DMS 273 treated with DMSO at 0.1 percent for 48 hours (cell line): ENCODE measurements at regions not wholly inside any gene's neighbourhood (a gene's known extent, or its start where the extent isn't known, plus 50 kb on each side); places are given as distances from the start of the nearest gene placed in this dataset.
A peak's percentile ranks its signal among the peaks of the same experiment; 100 is the strongest.
"Not testable (repeated sequence)": the region's sequence is repeated elsewhere in the genome, so short reads cannot be mapped to it uniquely, and the experiment has no call there.

ENCODE experiments used
- DNase-seq: peaks from one replicate; lab custom pipeline; 2025; lab: John Stamatoyannopoulos, UW

DNA sequence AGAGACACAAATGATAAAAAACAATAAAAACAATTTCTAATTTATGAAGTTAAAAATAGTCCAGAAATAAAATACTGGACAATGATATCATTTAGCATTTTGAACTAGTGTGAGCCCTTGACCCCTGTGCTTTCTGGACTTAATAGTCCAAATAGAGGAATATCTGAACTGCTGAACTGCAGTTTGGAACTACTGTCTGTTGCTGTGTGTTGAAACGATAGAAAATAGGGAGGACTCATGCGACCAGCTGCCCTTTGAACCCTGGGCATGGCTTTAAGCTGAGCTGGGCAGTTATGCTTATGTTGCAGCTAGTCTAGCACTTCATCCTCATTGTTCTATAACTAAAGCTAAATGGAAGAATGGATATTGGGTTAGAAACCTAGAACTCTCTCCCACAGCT lies 99.5 kb downstream of the FMR1NB start:
- DNase-seq: no peak

DNA sequence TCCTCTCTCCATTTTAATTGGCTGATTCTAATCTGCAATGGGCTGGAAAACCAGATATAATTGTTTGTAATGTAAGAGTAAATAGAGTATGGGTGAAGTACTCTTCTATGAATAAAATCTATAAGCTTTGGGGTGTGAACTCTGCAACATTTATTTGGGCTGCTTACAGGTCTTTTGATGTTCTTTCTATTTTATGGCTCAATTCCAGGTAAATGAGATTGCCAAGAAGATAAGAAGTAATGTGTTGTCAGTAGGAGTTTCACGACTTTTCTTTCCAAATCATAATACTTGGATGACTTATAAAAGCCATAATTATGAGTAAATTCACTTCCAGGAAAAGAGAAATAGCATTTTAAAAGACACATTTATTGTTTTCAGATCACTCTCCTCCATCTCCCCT lies 103.5 kb downstream of the FMR1NB start:
- no peak for DNase-seq

DNA sequence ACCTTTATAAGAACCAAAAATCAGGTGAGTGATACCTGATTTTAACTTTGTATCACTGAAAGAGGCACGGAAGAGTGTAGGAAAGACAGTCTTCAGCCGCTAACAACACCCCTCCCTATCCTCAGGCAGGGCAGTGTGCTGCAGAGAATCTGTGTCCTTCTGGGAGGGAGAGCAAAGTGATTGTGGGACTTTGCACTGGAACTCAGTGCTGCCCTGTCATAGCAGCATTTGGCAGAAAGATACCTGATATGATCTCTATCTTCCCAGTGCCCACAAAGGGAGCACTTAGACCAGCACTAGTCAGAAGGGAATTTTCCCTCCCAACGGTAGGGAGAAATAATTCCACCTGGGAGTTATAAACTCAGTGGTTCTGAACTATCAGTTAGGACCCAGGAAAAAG lies 139.0 kb downstream of the FMR1NB start:
- no peak for DNase-seq

DNA sequence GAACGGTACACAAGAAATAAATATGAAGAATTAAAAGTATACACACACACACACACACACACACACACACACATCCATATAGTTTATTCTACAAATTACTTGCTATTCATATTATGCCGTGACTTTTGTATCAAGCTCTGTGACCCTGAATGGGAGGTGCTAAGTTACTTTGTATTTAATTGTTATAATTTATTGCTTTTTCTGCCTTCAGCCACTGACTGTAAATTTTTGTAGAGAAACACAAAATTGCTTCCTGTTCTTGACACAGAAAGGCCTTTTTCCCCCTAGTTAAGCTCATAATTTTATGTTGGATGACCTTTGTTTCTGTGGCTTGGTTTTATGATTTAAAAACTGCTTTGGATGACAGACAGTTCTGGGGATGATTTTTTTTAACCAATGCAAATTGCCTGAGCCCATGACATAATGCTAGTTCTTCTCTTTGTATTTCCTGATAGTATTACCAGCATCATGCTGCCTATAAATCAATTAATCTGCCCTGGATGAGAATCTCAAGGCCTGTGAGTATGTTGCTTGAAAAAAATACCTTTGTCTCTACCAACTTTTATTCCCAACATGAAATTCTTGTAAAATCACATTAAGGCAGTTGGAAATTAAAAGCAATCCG lies 140.0 kb downstream of the FMR1NB start:
- no peak for DNase-seq

DNA sequence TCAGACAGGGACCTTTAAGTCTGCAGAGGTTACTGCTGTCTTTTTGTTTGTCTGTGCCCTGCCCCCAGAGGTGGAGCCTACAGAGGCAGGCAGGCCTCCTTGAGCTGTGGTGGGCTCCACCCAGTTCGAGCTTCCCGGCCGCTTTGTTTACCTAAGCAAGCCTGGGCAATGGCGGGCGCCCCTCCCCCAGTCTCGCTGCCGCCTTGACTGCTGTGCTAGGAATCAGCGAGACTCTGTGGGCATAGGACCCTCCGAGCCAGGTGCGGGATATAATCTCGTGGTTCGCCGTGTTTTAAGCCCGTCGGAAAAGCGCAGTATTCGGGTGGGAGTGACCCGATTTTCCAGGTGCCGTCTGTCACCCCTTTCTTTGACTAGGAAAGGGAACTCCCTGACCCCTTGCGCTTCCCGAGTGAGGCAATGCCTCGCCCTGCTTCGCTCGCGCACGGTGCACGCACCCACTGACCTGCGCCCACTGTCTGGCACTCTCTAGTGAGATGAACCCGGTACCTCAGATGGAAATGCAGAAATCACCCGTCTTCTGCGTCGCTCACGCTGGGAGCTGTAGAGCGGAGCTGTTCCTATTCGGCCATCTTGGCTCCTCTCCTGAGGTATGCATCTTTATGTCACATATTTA lies 147.9 kb downstream of the FMR1NB start:
- not testable (repeated sequence) for DNase-seq

DNA sequence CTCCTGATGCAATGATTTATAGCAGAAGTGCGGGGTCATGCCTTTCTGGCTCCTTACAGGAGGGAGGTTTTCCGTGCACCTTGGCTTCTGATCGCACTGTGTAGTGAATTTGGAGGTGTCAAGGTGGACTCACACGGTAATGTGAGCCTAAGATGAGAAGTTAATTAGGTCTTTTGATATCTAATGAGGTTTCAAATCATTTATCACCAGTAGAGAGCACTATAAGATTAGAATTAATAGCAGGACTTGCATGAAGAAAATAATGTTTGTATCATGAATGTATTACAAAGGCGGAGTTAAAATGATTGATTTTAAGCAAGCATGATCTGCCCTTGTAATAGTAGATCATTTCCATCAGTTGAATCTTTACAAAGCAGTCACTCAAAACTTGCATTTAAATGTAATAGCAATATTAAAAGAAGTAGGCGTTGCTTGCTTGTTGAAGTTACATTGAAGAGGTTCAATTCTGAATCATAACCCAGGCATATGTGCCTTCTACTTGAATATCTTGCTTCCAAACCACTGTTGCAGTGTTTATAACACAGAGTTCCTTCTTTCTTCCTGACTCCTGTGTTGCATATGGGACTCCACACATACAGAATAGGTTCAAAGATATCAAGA lies 152.1 kb downstream of the FMR1NB start:
- no peak for DNase-seq

DNA sequence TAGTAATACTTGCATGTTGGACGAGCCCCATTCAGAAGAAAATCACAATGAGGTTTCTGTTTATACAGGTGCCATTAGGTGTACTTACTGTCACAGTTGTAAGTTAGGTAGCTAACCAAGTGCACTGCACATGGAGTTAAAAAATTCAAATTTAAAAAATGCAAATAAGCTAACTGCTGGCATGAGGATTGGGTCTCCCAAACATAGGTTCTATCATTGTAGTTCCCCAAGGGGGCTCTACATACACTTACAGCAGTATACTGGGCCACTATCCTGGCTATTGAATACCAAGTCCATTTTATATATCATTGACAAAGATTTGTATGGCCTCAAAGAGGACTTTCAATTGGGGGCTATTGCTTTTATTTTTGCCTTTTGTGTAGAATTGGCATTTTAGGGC lies 153.4 kb downstream of the FMR1NB start:
- no peak for DNase-seq

DNA sequence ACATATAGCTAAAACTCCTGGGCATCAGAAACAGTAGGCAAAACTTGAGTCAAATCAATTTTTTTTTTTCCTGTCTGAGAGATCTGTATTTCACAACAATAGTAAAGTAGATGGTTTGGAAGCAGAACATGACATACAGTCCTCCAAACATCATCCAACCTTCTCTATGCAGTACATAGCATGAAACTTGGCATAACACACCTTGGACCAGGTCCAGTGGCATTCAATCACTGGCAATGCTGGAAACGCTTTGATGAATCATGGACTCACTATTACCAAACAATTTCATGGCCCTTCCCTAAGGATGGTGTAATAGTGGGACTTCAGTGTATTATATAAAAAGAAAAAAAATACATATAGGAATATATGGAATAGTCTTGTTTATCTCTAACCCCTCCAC lies 154.6 kb downstream of the FMR1NB start:
- no peak for DNase-seq

DNA sequence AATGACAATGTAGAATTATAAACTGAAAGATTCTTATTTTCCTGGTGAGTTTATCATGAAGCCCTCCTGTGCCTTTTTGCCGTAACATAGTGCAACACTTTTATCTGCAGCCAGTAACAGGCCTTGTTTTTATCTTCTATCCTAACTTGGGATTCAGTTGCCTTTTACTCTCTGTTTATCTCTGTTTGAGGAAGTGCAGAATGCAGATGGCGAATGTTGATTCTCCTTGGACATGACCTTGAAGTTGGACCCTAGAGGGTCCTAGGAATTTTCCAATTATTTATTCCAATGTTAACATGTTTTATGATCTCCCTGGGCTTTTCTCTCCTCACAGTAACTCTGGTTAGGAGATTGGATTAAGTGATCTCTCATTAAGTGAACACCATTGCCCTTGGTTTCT lies 165.0 kb downstream of the FMR1NB start:
- no peak for DNase-seq

DNA sequence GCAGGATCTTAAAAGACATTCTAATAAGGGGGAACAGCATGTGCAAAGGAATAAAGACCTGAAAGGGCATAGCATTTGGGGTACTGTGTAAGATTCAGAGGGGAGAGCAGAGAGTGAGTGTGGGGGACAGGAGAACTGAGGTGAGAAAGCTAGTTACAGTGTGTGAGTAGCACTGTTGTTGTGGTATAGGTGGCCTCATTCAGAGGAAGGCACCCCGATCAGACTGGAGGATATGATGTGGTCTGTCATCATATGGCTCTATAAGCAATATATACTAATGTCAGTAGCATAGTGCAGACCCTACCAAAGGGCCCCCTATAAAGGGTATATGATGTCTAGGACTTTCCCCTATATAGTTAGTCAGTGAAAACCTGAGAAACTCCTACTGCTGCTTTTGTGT lies 175.8 kb downstream of the FMR1NB start:
- no peak for DNase-seq

DNA sequence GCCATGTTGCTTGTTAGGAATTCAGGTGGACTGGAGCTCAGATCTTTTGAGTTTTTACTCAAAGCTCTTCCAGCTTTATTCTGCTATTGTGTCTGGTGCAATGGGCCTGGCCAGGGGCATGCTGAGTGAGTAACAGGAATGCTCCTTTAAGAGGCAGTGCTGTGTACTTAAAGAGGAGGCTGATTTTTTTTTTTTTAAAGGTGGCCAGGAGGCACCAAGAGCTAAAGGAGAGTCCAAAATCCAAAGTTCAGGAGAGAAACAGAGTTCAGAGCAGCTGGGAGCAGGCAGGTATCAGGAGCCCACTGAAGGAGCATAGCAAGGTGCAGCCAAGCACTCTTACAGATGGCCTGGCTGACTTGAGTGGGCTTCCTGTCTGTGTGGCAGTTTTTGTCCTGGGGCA lies 178.7 kb downstream of the FMR1NB start:
- DNase-seq: no peak

DNA sequence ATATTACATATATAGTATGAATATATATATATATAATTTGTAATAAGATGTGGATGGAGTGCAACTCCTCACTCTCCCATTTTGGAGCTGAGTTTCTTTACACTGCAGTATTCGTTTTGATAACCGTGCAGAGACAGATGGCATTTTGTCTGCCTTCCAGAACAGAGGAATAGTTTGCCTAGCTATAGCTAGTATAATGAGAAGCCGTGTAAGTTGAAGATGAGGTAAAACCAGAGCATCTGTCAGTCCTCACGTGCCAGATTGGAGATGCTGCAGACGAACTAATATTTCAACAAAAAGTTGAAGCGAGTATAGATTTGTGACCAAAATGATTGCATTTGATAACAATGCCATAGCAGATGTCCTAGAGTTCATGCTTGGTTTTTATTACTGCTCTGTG lies 180.6 kb downstream of the FMR1NB start:
- DNase-seq: peak; percentile 23

DNA sequence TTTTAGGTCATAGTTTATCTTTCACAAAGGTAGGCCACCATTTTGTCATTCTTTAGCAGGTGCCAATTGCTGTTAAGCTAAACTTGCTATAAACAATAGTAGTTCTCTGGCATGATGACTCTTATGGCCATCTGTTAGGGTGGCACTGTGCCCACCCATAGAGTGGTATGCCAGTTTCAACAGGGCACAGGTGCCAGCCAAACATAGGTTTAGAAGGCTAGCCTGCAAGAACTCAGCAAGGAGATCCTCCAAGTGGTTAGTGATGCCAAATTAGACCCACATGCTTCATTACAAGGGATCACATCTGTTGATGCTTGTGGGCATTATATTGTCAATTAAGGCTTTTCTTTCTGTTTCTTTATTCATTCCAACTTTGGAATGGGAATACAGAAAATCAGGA lies 204.5 kb downstream of the FMR1NB start:
- no peak for DNase-seq

DNA sequence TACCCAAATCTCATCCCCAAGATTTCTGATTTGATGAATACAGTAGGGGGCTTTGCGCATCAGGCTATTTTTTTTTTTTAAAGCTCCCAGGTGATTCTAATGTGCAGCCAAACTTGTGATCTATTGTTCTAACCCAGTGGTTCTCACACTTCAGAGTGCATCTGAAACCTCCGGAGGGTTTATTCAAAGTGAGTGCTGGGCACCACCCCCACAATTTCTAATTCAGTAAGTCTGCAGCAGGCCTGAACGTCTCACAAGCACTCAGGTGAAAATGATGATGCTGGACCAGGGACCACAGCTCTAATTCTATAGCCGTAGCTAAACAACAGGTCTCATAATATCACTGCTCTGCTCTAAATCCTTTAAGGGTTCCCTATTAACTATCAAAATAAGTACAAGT lies 211.4 kb downstream of the FMR1NB start:
- DNase-seq: no peak

DNA sequence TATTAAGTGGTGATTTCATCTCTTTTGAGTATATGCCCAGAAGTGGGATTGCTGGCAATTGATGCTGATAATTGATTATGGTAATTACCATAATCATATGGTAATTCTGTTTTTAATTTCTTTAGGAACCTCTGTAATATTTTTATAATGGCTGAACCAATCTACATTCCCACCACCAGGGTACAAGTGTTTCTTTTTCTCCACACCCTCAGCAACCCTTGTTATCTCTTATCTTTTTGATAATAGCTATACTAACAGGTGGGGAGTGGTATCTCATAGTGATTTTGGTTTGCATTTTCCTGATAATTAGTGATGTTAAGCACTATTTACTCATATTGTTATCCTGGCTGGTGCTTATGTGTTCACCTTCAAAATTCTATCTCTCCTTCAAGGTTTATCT lies 212.6 kb downstream of the FMR1NB start:
- no peak for DNase-seq

DNA sequence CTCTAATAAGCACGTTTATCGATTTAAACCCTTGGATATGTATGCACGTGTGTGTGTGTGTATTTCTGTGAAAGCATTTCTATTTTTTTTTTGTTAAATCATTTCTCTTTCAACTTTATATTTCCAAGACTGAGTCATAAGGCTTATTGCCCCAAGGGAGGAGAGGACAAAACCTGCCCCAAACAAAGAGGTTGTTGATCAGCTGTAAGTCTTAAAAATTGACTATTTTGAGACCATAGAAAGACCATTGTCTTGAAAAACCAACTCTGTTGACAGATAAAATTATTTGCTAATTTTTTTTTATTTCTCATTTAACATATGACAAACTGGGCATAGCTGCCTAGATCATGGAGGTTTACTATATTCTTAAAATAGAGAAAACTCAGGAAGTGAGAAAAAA lies 222.4 kb downstream of the FMR1NB start:
- no peak for DNase-seq

DNA sequence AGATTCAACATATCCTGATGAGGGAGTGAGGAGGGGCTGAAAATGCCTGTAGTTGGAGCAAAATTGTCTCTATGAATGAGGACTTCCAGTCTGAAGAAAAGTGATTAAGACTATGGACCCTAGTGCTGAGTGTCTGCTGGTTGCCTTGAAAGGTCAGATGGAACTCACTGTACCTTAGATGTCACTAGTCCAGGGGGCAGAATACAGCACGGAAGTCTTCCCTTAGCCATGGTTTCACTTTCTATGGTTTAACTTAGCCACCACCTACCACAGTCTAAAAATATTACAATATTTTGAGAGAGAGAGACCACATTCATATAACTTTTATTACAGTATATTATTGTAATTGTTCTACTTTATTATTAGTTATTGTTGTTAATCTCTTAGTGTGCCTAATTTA lies 223.1 kb downstream of the FMR1NB start:
- DNase-seq: no peak

DNA sequence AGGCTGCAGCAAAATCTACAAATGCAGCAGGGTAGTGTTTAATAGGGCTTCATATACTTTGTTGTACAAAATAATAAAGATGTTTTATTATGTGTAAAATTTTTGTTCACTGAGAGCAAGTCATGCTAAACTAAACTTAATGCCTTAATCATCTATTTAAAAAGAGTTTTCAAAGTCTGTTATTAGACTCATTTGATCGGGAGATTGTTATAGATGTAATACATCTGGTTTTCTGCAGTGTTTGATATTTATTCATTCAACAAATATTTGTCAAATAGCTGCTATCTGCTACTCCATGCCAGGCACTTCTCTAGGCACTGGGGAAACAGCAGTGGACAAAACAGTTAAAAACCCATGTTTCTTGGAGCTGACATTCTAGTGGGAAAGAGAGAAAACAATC lies 233.6 kb downstream of the FMR1NB start:
- no peak for DNase-seq

DNA sequence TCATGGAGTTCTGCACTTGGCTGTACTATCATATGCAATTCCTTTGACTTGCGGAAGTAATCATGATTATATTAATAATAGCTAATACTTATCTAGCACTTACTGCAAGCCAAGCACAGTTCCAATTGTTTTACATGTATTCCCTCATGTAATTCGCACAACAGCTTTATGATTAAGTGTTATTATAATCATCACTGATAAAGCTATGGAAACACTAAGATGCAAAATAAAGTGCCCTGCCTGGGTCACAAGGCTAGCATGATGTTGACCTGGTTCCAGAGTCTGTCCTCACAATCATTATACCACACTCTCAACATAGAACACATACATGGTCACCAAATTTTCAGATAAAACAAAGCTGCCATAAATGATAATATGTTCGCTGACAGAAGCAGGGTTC lies 234.6 kb downstream of the FMR1NB start:
- DNase-seq: no peak

DNA sequence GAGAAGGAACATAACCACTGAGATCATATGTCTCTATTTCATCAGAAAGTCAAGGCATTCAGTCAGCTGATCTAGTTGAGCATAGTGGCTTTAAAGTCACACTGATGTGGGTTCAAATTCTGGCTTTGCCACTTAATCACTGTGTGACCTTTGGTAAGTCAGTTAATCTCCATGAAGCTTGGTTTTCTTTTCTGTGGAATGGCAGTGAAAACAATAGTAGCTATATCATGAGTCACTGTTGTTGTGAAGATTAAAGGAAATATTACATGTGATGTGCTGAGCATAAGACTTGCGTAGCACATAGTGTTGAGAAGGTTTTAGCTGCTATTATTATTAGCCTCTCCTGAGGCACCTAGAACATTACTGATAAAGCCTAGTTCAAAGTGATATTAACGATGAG lies 242.2 kb downstream of the FMR1NB start:
- no peak for DNase-seq

DNA sequence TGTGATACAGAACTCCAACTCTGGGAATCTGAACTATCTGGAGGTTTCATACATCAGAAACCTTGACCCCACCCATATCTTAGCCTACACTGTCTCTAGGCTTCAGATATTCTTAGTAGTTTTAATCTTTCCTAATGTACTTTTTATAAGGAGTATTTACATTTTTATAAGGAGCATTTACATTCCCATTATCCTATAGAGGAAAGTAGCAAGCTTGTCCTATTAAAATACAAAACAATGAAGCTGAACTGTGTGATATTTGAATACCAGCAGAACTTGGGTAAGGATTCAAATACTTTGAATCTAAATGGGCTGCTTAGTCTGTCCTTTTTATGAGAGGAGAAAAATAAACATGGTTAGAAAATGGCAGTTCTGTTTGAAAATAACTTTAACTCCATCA lies 247.4 kb downstream of the FMR1NB start:
- DNase-seq: no peak

DNA sequence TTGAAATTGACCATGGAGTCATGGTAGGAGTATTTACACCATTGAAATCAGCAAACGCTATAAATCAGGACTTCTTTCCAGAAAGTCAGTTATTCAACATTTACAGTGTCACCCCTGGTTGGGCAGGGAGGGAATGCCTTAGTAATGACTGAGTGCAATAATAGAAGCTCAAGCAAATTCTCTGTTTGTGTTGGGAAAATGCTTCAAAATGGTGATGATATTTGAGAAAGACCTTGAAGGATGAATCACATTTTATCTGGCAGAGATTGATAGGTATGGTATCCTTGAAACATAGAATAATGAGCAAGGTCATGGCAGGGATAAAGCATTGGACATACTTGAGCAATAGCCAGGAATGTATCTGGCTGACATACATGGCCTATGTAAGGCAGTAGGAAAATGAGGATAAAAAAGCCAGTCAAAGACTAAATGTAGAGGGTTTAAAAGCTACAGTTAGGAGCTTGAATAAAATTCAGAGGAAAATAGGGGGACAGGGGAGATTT lies 248.7 kb downstream of the FMR1NB start:
- DNase-seq: no peak

DNA sequence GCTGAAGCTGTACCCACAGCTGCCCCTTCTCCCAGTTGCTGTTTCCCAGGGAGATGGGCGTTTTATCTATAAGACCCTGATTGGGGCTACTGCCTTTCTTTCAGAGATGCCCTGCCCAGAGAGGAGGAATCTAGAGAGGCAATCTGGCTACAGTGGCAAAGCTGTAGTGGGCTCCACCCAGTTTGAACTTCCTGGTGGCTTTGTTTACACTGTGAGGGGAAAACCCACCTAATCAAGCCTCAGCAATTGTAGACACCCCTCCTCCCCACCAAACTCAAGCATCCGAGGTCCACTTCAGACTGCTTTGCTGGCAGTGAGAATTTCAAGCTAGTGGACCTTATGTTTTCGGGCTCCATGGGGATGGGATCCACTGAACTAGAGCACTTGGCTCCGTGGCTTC lies 240.4 kb upstream of the AFF2 start:
- no peak for DNase-seq

DNA sequence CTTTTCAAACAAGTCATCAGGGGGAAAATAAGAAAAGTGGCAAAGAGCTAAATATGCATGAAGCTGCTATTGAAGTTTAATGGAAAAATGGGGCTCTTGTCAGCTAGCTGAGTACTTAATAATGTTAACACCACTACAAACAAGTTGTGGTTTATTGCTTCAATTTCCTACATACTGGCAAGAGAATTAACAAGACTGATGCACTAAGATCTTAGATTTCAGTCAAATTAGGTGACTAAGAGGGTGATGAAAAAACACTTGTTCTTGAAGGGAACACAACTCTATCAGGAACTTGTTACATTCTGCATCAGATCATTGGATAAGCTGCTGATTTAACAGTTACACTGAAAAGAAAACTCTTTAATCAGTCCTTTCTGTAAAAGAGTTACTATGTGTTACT lies 234.6 kb upstream of the AFF2 start:
- no peak for DNase-seq
